GM21723 (cell line): ENCODE measurements at regions not wholly inside any gene's neighbourhood (a gene's known extent, or its start where the extent isn't known, plus 50 kb on each side); places are given as distances from the start of the nearest gene placed in this dataset.
"Not testable (repeated sequence)": the region's sequence is repeated elsewhere in the genome, so short reads cannot be mapped to it uniquely, and the experiment has no call there.

Source experiments
- ATAC-seq: cut with Tn5 transposase; IDR thresholded peaks from one replicate; pipeline ENCODE4 v1.9.1; 2021; ENCODE audit warnings: mild to moderate bottlenecking, moderate library complexity; ENCODE audit not compliant: unreplicated experiment

GRCh38 chr3:118165413-118165812, 869.2 kb downstream of the IGSF11 start:
- no peak for ATAC-seq

GRCh38 chr3:118167571-118167970, 867.1 kb downstream of the IGSF11 start:
- ATAC-seq = no peak

- no peak for ATAC-seq
These were observed 866.5 kb downstream of the IGSF11 start for GRCh38 chr3:118168175-118168574.

- no peak for ATAC-seq
These were observed 863.3 kb downstream of the IGSF11 start for GRCh38 chr3:118171236-118171852.

- ATAC-seq = no peak
These were observed 853.8 kb downstream of the IGSF11 start for GRCh38 chr3:118180853-118181252.

GRCh38 chr3:118181274-118181673, 853.4 kb downstream of the IGSF11 start:
- ATAC-seq = no peak

- ATAC-seq = no peak
These were observed 848.6 kb downstream of the IGSF11 start for GRCh38 chr3:118186051-118186450.

- no peak for ATAC-seq
These were observed 847.4 kb downstream of the IGSF11 start for GRCh38 chr3:118187221-118187620.

- no peak for ATAC-seq
These were observed 838.5 kb downstream of the IGSF11 start for GRCh38 chr3:118196183-118196582.

- ATAC-seq = no peak
These were observed 835.6 kb downstream of the IGSF11 start for GRCh38 chr3:118199044-118199443.

- ATAC-seq = no peak
These were observed 830.5 kb downstream of the IGSF11 start for GRCh38 chr3:118204052-118204656.

- no peak for ATAC-seq
These were observed 827.4 kb downstream of the IGSF11 start for GRCh38 chr3:118207271-118207670.

- no peak for ATAC-seq
These were observed 826.0 kb downstream of the IGSF11 start for GRCh38 chr3:118208642-118209041.

GRCh38 chr3:118213892-118214291, 820.8 kb downstream of the IGSF11 start:
- ATAC-seq = no peak

GRCh38 chr3:118226206-118226605, 808.4 kb downstream of the IGSF11 start:
- no peak for ATAC-seq

GRCh38 chr3:118227191-118227590, 807.5 kb downstream of the IGSF11 start:
- ATAC-seq = no peak

GRCh38 chr3:118228151-118228550, 806.5 kb downstream of the IGSF11 start:
- ATAC-seq = no peak

GRCh38 chr3:118229196-118229595, 805.5 kb downstream of the IGSF11 start:
- ATAC-seq = no peak

GRCh38 chr3:118231578-118231977, 803.1 kb downstream of the IGSF11 start:
- ATAC-seq = no peak

- no peak for ATAC-seq
These were observed 795.4 kb downstream of the IGSF11 start for GRCh38 chr3:118239253-118239652.

- ATAC-seq = no peak
These were observed 789.9 kb downstream of the IGSF11 start for GRCh38 chr3:118244761-118245160.

GRCh38 chr3:118245312-118245711, 789.3 kb downstream of the IGSF11 start:
- ATAC-seq = no peak

GRCh38 chr3:118258850-118259249, 775.8 kb downstream of the IGSF11 start:
- ATAC-seq = not testable (repeated sequence)
